ENCODE measurements at regions not wholly inside any gene's neighbourhood (a gene's known extent, or its start where the extent isn't known, plus 50 kb on each side); places are given as distances from the start of the nearest gene placed in this dataset.
"Not testable (repeated sequence)": the region's sequence is repeated elsewhere in the genome, so short reads cannot be mapped to it uniquely, and the experiment has no call there.

- H3K4me1 ChIP-seq: no peaks in the 10 kb centered on the region
- no peak overlapping the region for H3K27ac ChIP-seq
- 90 to 92% methylated on average over 6 of the region's 6 CpGs for WGBS, 2 donors
- no peak for DNase-seq (ENCODE audit: low spot score in 2 of 2)
- TF ChIP-seq EP300 (IDR thresholded peaks at IDR 0.05) (no peak), POLR2A (IDR thresholded peaks at IDR 0.05) (no peak), CTCF (IDR thresholded peaks at IDR 0.05) (no peak)
- no peaks in the 10 kb centered on the region for H3K36me3 ChIP-seq
- H3K9me3 ChIP-seq: peaks cover 0 to 10% (median 0%) of the 10 kb centered on the region in 4 donors
- H3K27me3 ChIP-seq: no peaks in the 10 kb centered on the region
- no peak overlapping the region for H3K4me3 ChIP-seq
Measured at GRCh38 chr7:3138206-3138605, 94.5 kb upstream of the CARD11 start.

GRCh38 chr7:3138997-3139396 lies 95.3 kb upstream of the CARD11 start:
- Histone ChIP-seq H3K4me3 (no peak overlapping the region), H3K27me3 (no peaks in the 10 kb centered on the region), H3K4me1 (no peaks in the 10 kb centered on the region), H3K27ac (no peak overlapping the region), H3K36me3 (no peaks in the 10 kb centered on the region), H3K9me3 (peaks cover 0 to 10% (median 0%) of the 10 kb centered on the region in 4 donors)
- TF ChIP-seq POLR2A (IDR thresholded peaks at IDR 0.05) (no peak), CTCF (IDR thresholded peaks at IDR 0.05) (no peak), EP300 (IDR thresholded peaks at IDR 0.05) (peak in 1 of 2 donors; percentile 19)
- WGBS, 2 donors: 12 to 15% methylated on average over 6 of the region's 6 CpGs
- peak in 1 of 2 donors; percentile 24 for DNase-seq (ENCODE audit: low spot score in 2 of 2)

- WGBS, 2 donors: 64 to 68% methylated on average over 6 of the region's 6 CpGs
- TF ChIP-seq POLR2A (IDR thresholded peaks at IDR 0.05) (no peak), EP300 (IDR thresholded peaks at IDR 0.05) (no peak), CTCF (IDR thresholded peaks at IDR 0.05) (no peak)
- H3K27ac ChIP-seq: no peak overlapping the region
- H3K9me3 ChIP-seq: peaks cover 0 to 10% (median 0%) of the 10 kb centered on the region in 4 donors
- DNase-seq (ENCODE audit: low spot score in 2 of 2): no peak
- no peaks in the 10 kb centered on the region for H3K27me3 ChIP-seq
- no peak overlapping the region for H3K4me3 ChIP-seq
- no peaks in the 10 kb centered on the region for H3K36me3 ChIP-seq
- no peaks in the 10 kb centered on the region for H3K4me1 ChIP-seq
Measured at GRCh38 chr7:3140834-3141233, 97.2 kb upstream of the CARD11 start.

GRCh38 chr7:3141326-3141725 lies 97.7 kb upstream of the CARD11 start:
- Histone ChIP-seq H3K4me3 (no peak overlapping the region), H3K27ac (no peak overlapping the region), H3K27me3 (no peaks in the 10 kb centered on the region), H3K4me1 (no peaks in the 10 kb centered on the region), H3K9me3 (peaks cover 0 to 10% (median 0%) of the 10 kb centered on the region in 4 donors), H3K36me3 (no peaks in the 10 kb centered on the region)
- DNase-seq (ENCODE audit: low spot score in 2 of 2): no peak
- 96 to 98% methylated on average over 7 of the region's 7 CpGs for WGBS, 2 donors
- TF ChIP-seq EP300 (IDR thresholded peaks at IDR 0.05) (no peak), CTCF (IDR thresholded peaks at IDR 0.05) (no peak), POLR2A (IDR thresholded peaks at IDR 0.05) (no peak)

- no peaks in the 10 kb centered on the region for H3K9me3 ChIP-seq
- no peaks in the 10 kb centered on the region for H3K27me3 ChIP-seq
- no peak overlapping the region for H3K4me3 ChIP-seq
- 23 to 26% methylated on average over 7 of the region's 7 CpGs for WGBS, 2 donors
- no peak overlapping the region for H3K27ac ChIP-seq
- no peak for DNase-seq (ENCODE audit: low spot score in 2 of 2)
- no peaks in the 10 kb centered on the region for H3K36me3 ChIP-seq
- H3K4me1 ChIP-seq: no peaks in the 10 kb centered on the region
- TF ChIP-seq POLR2A (IDR thresholded peaks at IDR 0.05): no peak
- no peak for TF ChIP-seq EP300 (IDR thresholded peaks at IDR 0.05)
- TF ChIP-seq CTCF (IDR thresholded peaks at IDR 0.05): no peak
Measured at GRCh38 chr7:3143869-3144775, 100.5 kb upstream of the CARD11 start.

GRCh38 chr7:3144776-3145125 lies 101.1 kb upstream of the CARD11 start:
- not testable (repeated sequence) for H3K27me3 ChIP-seq; H3K4me3 ChIP-seq; H3K27ac ChIP-seq; H3K36me3 ChIP-seq; H3K9me3 ChIP-seq; DNase-seq (ENCODE audit: low spot score in 2 of 2); H3K4me1 ChIP-seq
- WGBS, 2 donors: 69 to 70% methylated on average over 6 of the region's 6 CpGs
